Retinal pigment epithelial cell (primary cell): ENCODE measurements at regions not wholly inside any gene's neighbourhood (a gene's known extent, or its start where the extent isn't known, plus 50 kb on each side); places are given as distances from the start of the nearest gene placed in this dataset.

Experiments
- DNase-seq: peaks from one replicate; pipeline ENCODE4 v3.0.0-alpha.2; 2010; ENCODE audit warnings: low read depth
- H3K4me3 ChIP-seq: 2 replicates; pipeline ENCODE4 v1.5.1; 2011; ENCODE audit warnings: mild to moderate bottlenecking, low read length, control low read depth, moderate library complexity
- CTCF ChIP-seq: conservative IDR thresholded peaks from 2 replicates; pipeline ENCODE4 v1.5.1; 2011; ENCODE audit warnings: low read depth, low read length, control low read depth, inconsistent platforms

GRCh38 chr6:92566632-92567031, 852.7 kb downstream of the EPHA7 start:
- H3K4me3 ChIP-seq = no peak overlapping the region
- no peak for TF ChIP-seq CTCF
- no peak for DNase-seq

GRCh38 chr6:92564376-92564775, 855.0 kb downstream of the EPHA7 start:
- TF ChIP-seq CTCF = no peak

GRCh38 chr6:92559611-92560010, 859.7 kb downstream of the EPHA7 start:
- DNase-seq = no peak
- no peak overlapping the region for H3K4me3 ChIP-seq
- TF ChIP-seq CTCF = no peak

More at GRCh38 chr6:92564376-92564775, 855.0 kb downstream of the EPHA7 start:
- no peak overlapping the region for H3K4me3 ChIP-seq
- DNase-seq = no peak

- no peak overlapping the region for H3K4me3 ChIP-seq
- peak; percentile 23 for DNase-seq
- TF ChIP-seq CTCF = no peak
These were observed 860.4 kb downstream of the EPHA7 start for GRCh38 chr6:92559003-92559402.

GRCh38 chr6:92550501-92550900, 868.9 kb downstream of the EPHA7 start:
- TF ChIP-seq CTCF = no peak
- no peak for DNase-seq
- H3K4me3 ChIP-seq = no peak overlapping the region

- no peak for DNase-seq
- H3K4me3 ChIP-seq = no peak overlapping the region
- no peak for TF ChIP-seq CTCF
These were observed 873.5 kb downstream of the EPHA7 start for GRCh38 chr6:92545861-92546260.

- H3K4me3 ChIP-seq = no peak overlapping the region
- no peak for TF ChIP-seq CTCF
- DNase-seq = peak; percentile 20
These were observed 877.8 kb downstream of the EPHA7 start for GRCh38 chr6:92541448-92542060.
